Fibroblast of lung (primary cell): ENCODE measurements at regions not wholly inside any gene's neighbourhood (a gene's known extent, or its start where the extent isn't known, plus 50 kb on each side); places are given as distances from the start of the nearest gene placed in this dataset.

Source experiments
- EZH2 ChIP-seq: IDR thresholded peaks from 2 replicates; pipeline ENCODE4 v1.5.1; 2012; ENCODE audit warnings: low read length, control low read depth, mild to moderate bottlenecking; ENCODE audit errors: missing control alignments
- TF ChIP-seq, protein P1 (sequence below), 2 donors: IDR thresholded peaks in 1 of 2; conservative IDR thresholded peaks in 1 of 2; 1 replicate in 1 of 2; 2 replicates in 1 of 2; pipeline ENCODE4 v1.5.1; 2011 to 2012; ENCODE audit warnings: low read length in 2 of 2, control low read depth in 1 of 2, inconsistent platforms in 1 of 2, low read depth in 1 of 2, mild to moderate bottlenecking in 1 of 2

DNA sequence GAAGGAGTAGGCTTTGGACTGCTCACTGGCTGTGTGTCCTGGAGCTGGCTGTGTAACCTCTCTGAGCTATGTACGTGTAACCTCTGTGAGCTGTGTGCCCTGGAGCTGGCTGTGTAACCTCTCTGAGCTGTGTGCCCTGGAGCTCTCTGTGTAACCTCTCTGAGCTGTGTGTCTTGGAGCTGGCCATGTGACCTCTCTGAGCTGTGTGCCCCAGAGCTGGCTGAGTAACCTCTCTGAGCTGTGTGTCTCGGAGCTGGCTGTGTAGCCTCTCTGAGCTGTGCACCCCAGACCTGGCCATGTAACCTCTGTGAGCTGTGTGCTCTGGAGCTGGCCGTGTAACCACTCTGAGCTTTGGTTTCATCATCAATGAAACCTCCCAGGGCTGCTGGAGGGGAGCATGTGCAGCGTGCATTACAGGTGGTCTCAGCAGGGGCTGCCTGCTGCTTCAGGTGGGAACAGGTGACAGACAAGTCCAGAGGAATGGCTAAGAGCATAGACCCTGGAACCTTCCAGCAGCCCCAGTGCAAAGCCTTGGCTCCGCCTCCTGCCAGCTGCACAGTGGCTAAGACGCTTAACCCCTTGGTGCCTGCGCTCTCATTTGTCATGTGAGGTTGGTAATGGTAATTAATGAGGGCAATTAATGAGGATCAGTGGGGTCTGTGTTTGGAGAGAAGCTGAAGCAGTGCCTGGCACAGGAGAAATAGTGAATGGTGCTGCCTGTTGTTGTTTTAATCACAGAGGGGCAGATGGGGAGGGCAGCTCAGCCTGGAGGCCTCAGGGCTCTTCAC is 86.7 kb downstream of the KATNIP start:
- TF ChIP-seq, protein P1, sequence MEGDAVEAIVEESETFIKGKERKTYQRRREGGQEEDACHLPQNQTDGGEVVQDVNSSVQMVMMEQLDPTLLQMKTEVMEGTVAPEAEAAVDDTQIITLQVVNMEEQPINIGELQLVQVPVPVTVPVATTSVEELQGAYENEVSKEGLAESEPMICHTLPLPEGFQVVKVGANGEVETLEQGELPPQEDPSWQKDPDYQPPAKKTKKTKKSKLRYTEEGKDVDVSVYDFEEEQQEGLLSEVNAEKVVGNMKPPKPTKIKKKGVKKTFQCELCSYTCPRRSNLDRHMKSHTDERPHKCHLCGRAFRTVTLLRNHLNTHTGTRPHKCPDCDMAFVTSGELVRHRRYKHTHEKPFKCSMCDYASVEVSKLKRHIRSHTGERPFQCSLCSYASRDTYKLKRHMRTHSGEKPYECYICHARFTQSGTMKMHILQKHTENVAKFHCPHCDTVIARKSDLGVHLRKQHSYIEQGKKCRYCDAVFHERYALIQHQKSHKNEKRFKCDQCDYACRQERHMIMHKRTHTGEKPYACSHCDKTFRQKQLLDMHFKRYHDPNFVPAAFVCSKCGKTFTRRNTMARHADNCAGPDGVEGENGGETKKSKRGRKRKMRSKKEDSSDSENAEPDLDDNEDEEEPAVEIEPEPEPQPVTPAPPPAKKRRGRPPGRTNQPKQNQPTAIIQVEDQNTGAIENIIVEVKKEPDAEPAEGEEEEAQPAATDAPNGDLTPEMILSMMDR (conservative IDR thresholded peaks at IDR 0.05 in 1 of 2, IDR thresholded peaks at IDR 0.05 in 1 of 2; ENCODE audit: low read depth in 1 of 2, low read length in 2 of 2), result no peak
- TF ChIP-seq EZH2, result no peak
